Ascending aorta (tissue), 2 donors: ENCODE measurements at regions not wholly inside any gene's neighbourhood (a gene's known extent, or its start where the extent isn't known, plus 50 kb on each side); places are given as distances from the start of the nearest gene placed in this dataset.
"Not testable (repeated sequence)": the region's sequence is repeated elsewhere in the genome, so short reads cannot be mapped to it uniquely, and the experiment has no call there.

Experiments used
- DNase-seq, 2 donors: peaks; one replicate each; pipeline ENCODE4 v3.0.0-alpha.2; 2019; ENCODE audit warnings: low spot score in 2 of 2
- H3K27ac ChIP-seq, 2 donors: fragments of 200-600 bp; sonication (generic); one replicate each; pipeline ENCODE4 v1.5.1; 2016 to 2017; ENCODE audit warnings: mild to moderate bottlenecking in 1 of 2
- H3K27me3 ChIP-seq: fragments of 200-600 bp; sonication (generic); one replicate; pipeline ENCODE4 v1.5.1; 2017
- H3K36me3 ChIP-seq, 2 donors: fragments of 200-600 bp; sonication (generic); one replicate each; pipeline ENCODE4 v1.5.1; 2016
- H3K4me1 ChIP-seq, 2 donors: fragments of 200-600 bp; sonication (generic); one replicate each; pipeline ENCODE4 v1.5.1; 2016 to 2017; ENCODE audit warnings: mild to moderate bottlenecking in 1 of 2
- H3K4me3 ChIP-seq, 2 donors: fragments of 200-600 bp; sonication (generic); one replicate each; pipeline ENCODE4 v1.5.1; 2016 to 2017; ENCODE audit warnings: mild to moderate bottlenecking in 1 of 2
- H3K9me3 ChIP-seq, 2 donors: fragments of 200-600 bp; sonication (generic); one replicate each; pipeline ENCODE4 v1.5.1; 2016
- intact Hi-C: fragments of 100-400 bp; cut with DNase I; formaldehyde crosslinking; loops from one replicate; pipeline ENCODE4 v1.15.1; 2023
- TF ChIP-seq, protein P1 (sequence below), 3 experiments: fragments of 200-600 bp in 2 of 3; fragments of 450-650 bp in 1 of 3; sonication (generic) in 2 of 3; IDR thresholded peaks; one replicate each; pipeline ENCODE4 v1.5.1; 2016 to 2019; ENCODE audit warnings: antibody characterized with exemption in 3 of 3, mild to moderate bottlenecking in 1 of 3, moderate library complexity in 1 of 3

GRCh38 chr5:2071562-2071961, 188.8 kb upstream of the IRX4 start:
- Histone ChIP-seq H3K4me3 (no peak overlapping the region), H3K27me3 (no peaks in the 10 kb centered on the region), H3K4me1 (no peaks in the 10 kb centered on the region), H3K27ac (no peak overlapping the region), H3K36me3 (no peaks in the 10 kb centered on the region), H3K9me3 (no peaks in the 10 kb centered on the region)
- no peak for DNase-seq
- TF ChIP-seq, protein P1, sequence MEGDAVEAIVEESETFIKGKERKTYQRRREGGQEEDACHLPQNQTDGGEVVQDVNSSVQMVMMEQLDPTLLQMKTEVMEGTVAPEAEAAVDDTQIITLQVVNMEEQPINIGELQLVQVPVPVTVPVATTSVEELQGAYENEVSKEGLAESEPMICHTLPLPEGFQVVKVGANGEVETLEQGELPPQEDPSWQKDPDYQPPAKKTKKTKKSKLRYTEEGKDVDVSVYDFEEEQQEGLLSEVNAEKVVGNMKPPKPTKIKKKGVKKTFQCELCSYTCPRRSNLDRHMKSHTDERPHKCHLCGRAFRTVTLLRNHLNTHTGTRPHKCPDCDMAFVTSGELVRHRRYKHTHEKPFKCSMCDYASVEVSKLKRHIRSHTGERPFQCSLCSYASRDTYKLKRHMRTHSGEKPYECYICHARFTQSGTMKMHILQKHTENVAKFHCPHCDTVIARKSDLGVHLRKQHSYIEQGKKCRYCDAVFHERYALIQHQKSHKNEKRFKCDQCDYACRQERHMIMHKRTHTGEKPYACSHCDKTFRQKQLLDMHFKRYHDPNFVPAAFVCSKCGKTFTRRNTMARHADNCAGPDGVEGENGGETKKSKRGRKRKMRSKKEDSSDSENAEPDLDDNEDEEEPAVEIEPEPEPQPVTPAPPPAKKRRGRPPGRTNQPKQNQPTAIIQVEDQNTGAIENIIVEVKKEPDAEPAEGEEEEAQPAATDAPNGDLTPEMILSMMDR (IDR thresholded peaks at IDR 0.05), result no peak
- intact Hi-C loops, result no loop called here

GRCh38 chr5:2070787-2071186, 188.1 kb upstream of the IRX4 start:
- H3K4me3 ChIP-seq, H3K27ac ChIP-seq, H3K4me1 ChIP-seq, H3K27me3 ChIP-seq, intact Hi-C loops, H3K9me3 ChIP-seq, H3K36me3 ChIP-seq, DNase-seq: not testable (repeated sequence)

DNA sequence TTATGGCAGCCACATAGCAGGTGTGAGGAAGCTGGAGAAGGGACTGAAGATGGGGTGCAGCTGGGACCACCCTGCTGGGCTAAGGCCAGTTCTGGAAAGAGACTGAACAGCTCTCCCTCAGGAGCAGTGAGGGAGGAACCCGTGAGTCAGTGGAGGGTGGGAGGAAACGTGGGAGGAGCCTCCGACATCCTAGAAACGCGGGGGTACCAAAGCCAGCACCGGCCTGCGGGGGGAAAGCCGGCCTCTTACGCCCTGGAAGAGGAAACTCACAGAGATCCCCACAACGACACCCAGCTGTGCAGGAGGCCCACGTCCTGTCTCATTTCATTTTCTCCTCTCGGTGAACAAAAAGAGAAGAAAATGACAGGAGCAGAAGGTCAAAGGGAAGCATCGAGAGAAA, 185.8 kb upstream of the IRX4 start:
- DNase-seq, result no peak
- TF ChIP-seq, protein P1 (IDR thresholded peaks at IDR 0.05), result no peak
- H3K27me3 ChIP-seq, result no peaks in the 10 kb centered on the region
- intact Hi-C loops, result no loop called here
- H3K9me3 ChIP-seq, result no peaks in the 10 kb centered on the region
- H3K36me3 ChIP-seq, result no peaks in the 10 kb centered on the region
- H3K4me1 ChIP-seq, result no peaks in the 10 kb centered on the region
- H3K4me3 ChIP-seq, result no peak overlapping the region
- H3K27ac ChIP-seq, result no peak overlapping the region

DNA sequence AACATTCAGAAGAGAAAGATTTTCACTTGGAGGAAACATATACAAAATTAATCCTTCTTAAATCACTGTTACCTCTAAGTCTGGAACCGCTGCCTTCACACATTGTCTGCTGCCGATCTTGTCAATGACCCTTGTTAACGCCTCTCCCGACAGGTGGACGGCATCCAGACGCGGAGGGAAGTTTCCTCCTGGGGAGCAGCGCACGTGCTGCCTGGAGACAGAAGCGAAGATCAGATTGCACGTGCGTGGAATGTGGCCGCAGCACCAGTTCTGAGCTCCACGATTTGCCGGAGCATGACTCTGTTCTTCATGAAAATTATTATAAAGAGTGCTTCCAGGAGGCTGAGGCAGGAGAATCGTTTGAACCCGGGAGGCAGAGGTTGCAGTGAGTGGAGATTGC, 183.6 kb upstream of the IRX4 start:
- no peak for DNase-seq
- H3K27ac ChIP-seq, result no peak overlapping the region
- H3K9me3 ChIP-seq, result no peaks in the 10 kb centered on the region
- no peak overlapping the region for H3K4me3 ChIP-seq
- H3K36me3 ChIP-seq, result no peaks in the 10 kb centered on the region
- TF ChIP-seq, protein P1 (IDR thresholded peaks at IDR 0.05), result no peak
- intact Hi-C loops, result no loop called here
- H3K27me3 ChIP-seq, result no peaks in the 10 kb centered on the region
- H3K4me1 ChIP-seq, result no peaks in the 10 kb centered on the region

- H3K27me3 ChIP-seq, DNase-seq, H3K4me3 ChIP-seq, H3K36me3 ChIP-seq, H3K4me1 ChIP-seq, H3K27ac ChIP-seq, H3K9me3 ChIP-seq, intact Hi-C loops: not testable (repeated sequence)
These were observed 180.7 kb upstream of the IRX4 start for GRCh38 chr5:2063380-2063779.

GRCh38 chr5:2052687-2053086, 170.0 kb upstream of the IRX4 start:
- intact Hi-C loops, result no loop called here
- Histone ChIP-seq H3K36me3 (no peaks in the 10 kb centered on the region), H3K4me3 (no peak overlapping the region), H3K27ac (no peak overlapping the region), H3K27me3 (no peaks in the 10 kb centered on the region), H3K9me3 (no peaks in the 10 kb centered on the region), H3K4me1 (no peaks in the 10 kb centered on the region)
- DNase-seq, result no peak
- TF ChIP-seq, protein P1 (IDR thresholded peaks at IDR 0.05), result no peak

- intact Hi-C loops, result no loop called here
- H3K27ac ChIP-seq, result no peak overlapping the region
- H3K27me3 ChIP-seq, result no peaks in the 10 kb centered on the region
- no peaks in the 10 kb centered on the region for H3K36me3 ChIP-seq
- DNase-seq, result no peak
- TF ChIP-seq, protein P1 (IDR thresholded peaks at IDR 0.05), result no peak
- H3K9me3 ChIP-seq, result no peaks in the 10 kb centered on the region
- no peaks in the 10 kb centered on the region for H3K4me1 ChIP-seq
- no peak overlapping the region for H3K4me3 ChIP-seq
These were observed 167.2 kb upstream of the IRX4 start for GRCh38 chr5:2049876-2050275.
